Large intestine (tissue), 3 donors: ENCODE measurements at regions not wholly inside any gene's neighbourhood (a gene's known extent, or its start where the extent isn't known, plus 50 kb on each side); places are given as distances from the start of the nearest gene placed in this dataset.

Experiments
- DNase-seq, 2 donors: peaks; one replicate each; pipeline versions ENCODE4 v3.0.0 to v3.0.0-alpha.2; 2013
- H3K27ac ChIP-seq: one replicate; pipeline ENCODE4 v1.5.1; 2013; ENCODE audit warnings: low read length
- H3K27me3 ChIP-seq: 2 replicates; pipeline ENCODE4 v1.6.1; 2013; ENCODE audit warnings: low read length; ENCODE audit not compliant: control insufficient read depth, insufficient read depth
- H3K36me3 ChIP-seq: 2 replicates; pipeline ENCODE4 v1.6.1; 2013; ENCODE audit warnings: low read length; ENCODE audit not compliant: control insufficient read depth, insufficient read depth
- H3K4me1 ChIP-seq: one replicate; pipeline ENCODE4 v1.6.1; 2013; ENCODE audit warnings: low read length; ENCODE audit not compliant: control insufficient read depth, insufficient read depth
- H3K4me3 ChIP-seq: one replicate; pipeline ENCODE4 v1.5.1; 2013; ENCODE audit warnings: low read length
- H3K9me3 ChIP-seq: one replicate; pipeline ENCODE4 v1.6.1; 2013; ENCODE audit warnings: mild to moderate bottlenecking, low read depth, low read length, moderate library complexity; ENCODE audit not compliant: control insufficient read depth
- WGBS: methylation state at CpG from one replicate; pipeline ENCODE4 v1.1.5; 2013; ENCODE audit warnings: low lambda C conversion rate; ENCODE audit not compliant: insufficient coverage; 5-methylcytosine and 5-hydroxymethylcytosine counted together

- Histone ChIP-seq H3K4me1 (peaks cover 16% of the 10 kb centered on the region), H3K36me3 (no peaks in the 10 kb centered on the region), H3K27me3 (no peaks in the 10 kb centered on the region), H3K27ac (no peak overlapping the region), H3K4me3 (no peak overlapping the region), H3K9me3 (peaks cover 2% of the 10 kb centered on the region)
- no peak for DNase-seq
- WGBS, result no CpG with 5 or more reads among the region's 6 CpGs
These were observed 271.0 kb upstream of the HS6ST1 start for GRCh38 chr2:128589681-128590080.

GRCh38 chr2:128590309-128591021 is 271.8 kb upstream of the HS6ST1 start:
- WGBS, result 80% methylated on average over 2 of the region's 12 CpGs

GRCh38 chr2:128591022-128591860 is 272.6 kb upstream of the HS6ST1 start:
- no peak overlapping the region for H3K27ac ChIP-seq
- no peak for DNase-seq

More at GRCh38 chr2:128590309-128591021, 271.8 kb upstream of the HS6ST1 start:
- no peak overlapping the region for H3K27ac ChIP-seq
- H3K36me3 ChIP-seq, result no peaks in the 10 kb centered on the region
- H3K27me3 ChIP-seq, result no peaks in the 10 kb centered on the region
- no peak overlapping the region for H3K4me3 ChIP-seq
- no peaks in the 10 kb centered on the region for H3K9me3 ChIP-seq
- peaks cover 24% of the 10 kb centered on the region for H3K4me1 ChIP-seq
- DNase-seq, result no peak

GRCh38 chr2:128591861-128592822 is 273.5 kb upstream of the HS6ST1 start:
- no CpG with 5 or more reads among the region's 11 CpGs for whole genome bisulfite sequencing
- Histone ChIP-seq H3K36me3 (no peaks in the 10 kb centered on the region), H3K4me3 (no peak overlapping the region), H3K27me3 (no peaks in the 10 kb centered on the region), H3K27ac (no peak overlapping the region), H3K4me1 (peaks cover 34% of the 10 kb centered on the region), H3K9me3 (no peaks in the 10 kb centered on the region)
- DNase-seq, result no peak

More at GRCh38 chr2:128591022-128591860, 272.6 kb upstream of the HS6ST1 start:
- WGBS, result no CpG with 5 or more reads among the region's 8 CpGs
- Histone ChIP-seq H3K9me3 (no peaks in the 10 kb centered on the region), H3K27me3 (no peaks in the 10 kb centered on the region), H3K4me1 (peaks cover 31% of the 10 kb centered on the region), H3K36me3 (no peaks in the 10 kb centered on the region), H3K4me3 (no peak overlapping the region)

GRCh38 chr2:128593518-128593878 is 274.8 kb upstream of the HS6ST1 start:
- Histone ChIP-seq H3K4me1 (peaks cover 34% of the 10 kb centered on the region), H3K27me3 (no peaks in the 10 kb centered on the region), H3K36me3 (no peaks in the 10 kb centered on the region), H3K27ac (peak overlapping the region; percentile 28), H3K9me3 (no peaks in the 10 kb centered on the region), H3K4me3 (no peak overlapping the region)
- no peak for DNase-seq
- WGBS, result no CpG with 5 or more reads among the region's 3 CpGs

- peaks cover 34% of the 10 kb centered on the region for H3K4me1 ChIP-seq
- H3K27me3 ChIP-seq, result no peaks in the 10 kb centered on the region
- DNase-seq, result peak; percentile 87 to 94
- H3K36me3 ChIP-seq, result no peaks in the 10 kb centered on the region
- peak overlapping the region; percentile 60 for H3K27ac ChIP-seq
- H3K9me3 ChIP-seq, result no peaks in the 10 kb centered on the region
- H3K4me3 ChIP-seq, result no peak overlapping the region
- no CpG with 5 or more reads among the region's 17 CpGs for WGBS
These were observed 275.4 kb upstream of the HS6ST1 start for GRCh38 chr2:128593879-128594650.

- Histone ChIP-seq H3K4me1 (peaks cover 34% of the 10 kb centered on the region), H3K27me3 (no peaks in the 10 kb centered on the region), H3K27ac (peak overlapping the region; percentile 60), H3K4me3 (no peak overlapping the region), H3K36me3 (no peaks in the 10 kb centered on the region), H3K9me3 (no peaks in the 10 kb centered on the region)
- no CpG with 5 or more reads among the region's 2 CpGs for WGBS
- DNase-seq, result no peak
These were observed 275.9 kb upstream of the HS6ST1 start for GRCh38 chr2:128594651-128594910.

GRCh38 chr2:128594953-128595677 is 276.4 kb upstream of the HS6ST1 start:
- 20% methylated on average over 1 of the region's 13 CpGs for WGBS
- Histone ChIP-seq H3K36me3 (no peaks in the 10 kb centered on the region), H3K9me3 (no peaks in the 10 kb centered on the region), H3K27ac (peak overlapping the region; percentile 60), H3K4me1 (peaks cover 34% of the 10 kb centered on the region), H3K27me3 (no peaks in the 10 kb centered on the region), H3K4me3 (no peak overlapping the region)
- peak in 1 of 2 donors; percentile 60 for DNase-seq

GRCh38 chr2:128595763-128596395 is 277.2 kb upstream of the HS6ST1 start:
- DNase-seq, result no peak
- peaks cover 34% of the 10 kb centered on the region for H3K4me1 ChIP-seq
- WGBS, result no CpG with 5 or more reads among the region's 13 CpGs
- no peaks in the 10 kb centered on the region for H3K27me3 ChIP-seq
- no peaks in the 10 kb centered on the region for H3K9me3 ChIP-seq
- H3K36me3 ChIP-seq, result no peaks in the 10 kb centered on the region
- H3K27ac ChIP-seq, result no peak overlapping the region
- no peak overlapping the region for H3K4me3 ChIP-seq
